ENCODE measurements at regions not wholly inside any gene's neighbourhood (a gene's known extent, or its start where the extent isn't known, plus 50 kb on each side); places are given as distances from the start of the nearest gene placed in this dataset.
A peak's percentile ranks its signal among the peaks of the same experiment; 100 is the strongest.

GRCh38 chr4:138406876-138407275 is 164.7 kb upstream of the SLC7A11 start:
- no peak overlapping the region for H3K4me3 ChIP-seq (ENCODE audit: low read depth, low read length)
- no peak for TF ChIP-seq CTCF (IDR thresholded peaks at IDR 0.05; ENCODE audit: insufficient read depth, low read depth, low read length, missing control alignments)
- DNase-seq (ENCODE audit: low read depth): no peak

GRCh38 chr4:138405934-138406567 is 163.9 kb upstream of the SLC7A11 start:
- peak; percentile 48 for DNase-seq (ENCODE audit: low read depth)
- H3K4me3 ChIP-seq (ENCODE audit: low read depth, low read length): no peak overlapping the region
- TF ChIP-seq CTCF (IDR thresholded peaks at IDR 0.05; ENCODE audit: insufficient read depth, low read depth, low read length, missing control alignments): no peak

- TF ChIP-seq CTCF (IDR thresholded peaks at IDR 0.05; ENCODE audit: insufficient read depth, low read depth, low read length, missing control alignments): no peak
- DNase-seq (ENCODE audit: low read depth): peak; percentile 71
- H3K4me3 ChIP-seq (ENCODE audit: low read depth, low read length): no peak overlapping the region; the same call in 1 of the 2 replicates
Measured at GRCh38 chr4:138405466-138405891, 163.3 kb upstream of the SLC7A11 start.

- H3K4me3 ChIP-seq (ENCODE audit: low read depth, low read length): no peak overlapping the region
- no peak for DNase-seq (ENCODE audit: low read depth)
- no peak for TF ChIP-seq CTCF (IDR thresholded peaks at IDR 0.05; ENCODE audit: insufficient read depth, low read depth, low read length, missing control alignments)
Measured at GRCh38 chr4:138404801-138405200, 162.7 kb upstream of the SLC7A11 start.

GRCh38 chr4:138404251-138404650 is 162.1 kb upstream of the SLC7A11 start:
- no peak for TF ChIP-seq CTCF (IDR thresholded peaks at IDR 0.05; ENCODE audit: insufficient read depth, low read depth, low read length, missing control alignments)
- no peak overlapping the region for H3K4me3 ChIP-seq (ENCODE audit: low read depth, low read length)
- DNase-seq (ENCODE audit: low read depth): no peak

GRCh38 chr4:138401334-138401733 is 159.2 kb upstream of the SLC7A11 start:
- no peak for DNase-seq (ENCODE audit: low read depth)
- TF ChIP-seq CTCF (IDR thresholded peaks at IDR 0.05; ENCODE audit: insufficient read depth, low read depth, low read length, missing control alignments): no peak
- H3K4me3 ChIP-seq (ENCODE audit: low read depth, low read length): no peak overlapping the region

GRCh38 chr4:138400543-138400942 is 158.4 kb upstream of the SLC7A11 start:
- no peak for DNase-seq (ENCODE audit: low read depth)
- no peak for TF ChIP-seq CTCF (IDR thresholded peaks at IDR 0.05; ENCODE audit: insufficient read depth, low read depth, low read length, missing control alignments)
- no peak overlapping the region for H3K4me3 ChIP-seq (ENCODE audit: low read depth, low read length)
